ENCODE measurements at regions not wholly inside any gene's neighbourhood (a gene's known extent, or its start where the extent isn't known, plus 50 kb on each side); places are given as distances from the start of the nearest gene placed in this dataset.

DNA sequence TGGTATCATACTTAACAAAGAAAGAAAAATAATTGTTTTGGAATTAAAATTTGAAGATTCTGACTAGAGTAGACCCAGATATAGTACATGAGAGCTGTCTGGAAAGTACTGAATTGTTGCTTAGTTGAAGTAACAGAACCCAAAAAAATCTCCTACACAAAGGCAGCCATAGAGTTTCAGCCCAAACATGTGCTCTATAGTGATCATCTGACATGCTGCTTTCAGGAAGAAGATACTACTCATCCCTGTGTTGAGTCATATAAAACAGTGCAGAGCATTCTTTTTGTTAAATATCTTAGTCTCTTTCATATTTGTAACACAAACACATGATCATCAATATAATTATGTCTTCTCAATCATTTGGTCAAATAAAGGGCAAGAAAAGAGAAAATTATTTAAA, 84.8 kb upstream of the PTPRM start:
- Histone ChIP-seq H3K27me3 (replicated peaks in 1 of 2; ENCODE audit: control insufficient read depth in 2 of 2, extremely low read depth in 1 of 2, insufficient read depth in 2 of 2, low read length in 1 of 2) (no peaks in the 10 kb centered on the region), H3K36me3 (ENCODE audit: control insufficient read depth in 2 of 2, extremely low read depth in 1 of 2, insufficient read depth in 1 of 2, low read length in 1 of 2) (no peaks in the 10 kb centered on the region), H3K9me3 (no peaks in the 10 kb centered on the region), H3K4me3 (ENCODE audit: control insufficient read depth in 1 of 2, extremely low read depth in 1 of 2, low read length in 1 of 2) (no peak overlapping the region), H3K27ac (ENCODE audit: low read length) (no peak overlapping the region), H3K4me1 (ENCODE audit: control insufficient read depth in 1 of 2, extremely low read depth in 1 of 2, insufficient read depth in 2 of 2, low read length in 2 of 2) (no peaks in the 10 kb centered on the region)
- POLR2A ChIA-PET: no interaction called here
- Mint-ChIP-seq H3K27me3 (peaks cover 0 to 6% of the 10 kb centered on the region in 2 donors), H3K27ac (no peak overlapping the region), H3K9me3 (peaks cover 0 to 6% (median 2%) of the 10 kb centered on the region in 3 donors), H3K36me3 (no peaks in the 10 kb centered on the region), H3K4me1 (no peaks in the 10 kb centered on the region), H3K4me3 (no peak overlapping the region)
- DNase-seq (no peak), ATAC-seq (replicated peaks in 1 of 4) (no peak)
- CTCF ChIA-PET: no interaction called here

DNA sequence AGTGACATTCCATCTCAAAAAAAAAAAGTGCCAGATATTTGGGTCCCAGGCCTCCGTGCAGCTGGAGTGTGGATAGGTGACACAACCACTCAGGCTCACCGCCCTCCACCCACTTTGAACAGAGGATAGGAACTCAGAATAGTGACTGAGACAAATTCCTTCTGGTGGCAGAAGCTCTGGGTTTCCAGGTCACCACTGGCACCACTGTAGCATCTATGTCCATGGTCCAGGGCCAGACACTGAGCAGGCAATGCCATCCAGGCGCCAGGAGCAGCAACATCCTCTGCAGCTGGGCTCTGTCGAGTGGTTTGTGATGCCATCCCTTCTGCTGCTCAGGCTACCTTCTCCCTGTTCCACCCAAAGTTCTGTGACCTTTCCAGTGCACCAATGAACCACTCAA, 81.5 kb upstream of the PTPRM start:
- no peaks in the 10 kb centered on the region for H3K4me1 Mint-ChIP-seq
- Histone ChIP-seq H3K9me3 (no peaks in the 10 kb centered on the region), H3K27me3 (replicated peaks in 1 of 2; ENCODE audit: control insufficient read depth in 2 of 2, extremely low read depth in 1 of 2, insufficient read depth in 2 of 2, low read length in 1 of 2) (no peaks in the 10 kb centered on the region), H3K4me1 (ENCODE audit: control insufficient read depth in 1 of 2, extremely low read depth in 1 of 2, insufficient read depth in 2 of 2, low read length in 2 of 2) (no peaks in the 10 kb centered on the region), H3K4me3 (ENCODE audit: control insufficient read depth in 1 of 2, extremely low read depth in 1 of 2, low read length in 1 of 2) (no peak overlapping the region), H3K27ac (ENCODE audit: low read length) (no peak overlapping the region), H3K36me3 (ENCODE audit: control insufficient read depth in 2 of 2, extremely low read depth in 1 of 2, insufficient read depth in 1 of 2, low read length in 1 of 2) (no peaks in the 10 kb centered on the region)
- ChIA-PET CTCF (no interaction called here), POLR2A (no interaction called here)
- 59% methylated on average over 4 of the region's 4 CpGs for WGBS (ENCODE audit: insufficient coverage)
- no peak for DNase-seq
- peaks cover 2 to 13% (median 8%) of the 10 kb centered on the region in 3 donors for H3K9me3 Mint-ChIP-seq
- ATAC-seq (replicated peaks in 1 of 4): no peak
- H3K4me3 Mint-ChIP-seq: no peak overlapping the region
- peaks cover 0 to 6% of the 10 kb centered on the region in 2 donors for H3K27me3 Mint-ChIP-seq
- H3K27ac Mint-ChIP-seq: no peak overlapping the region
- H3K36me3 Mint-ChIP-seq: no peaks in the 10 kb centered on the region

DNA sequence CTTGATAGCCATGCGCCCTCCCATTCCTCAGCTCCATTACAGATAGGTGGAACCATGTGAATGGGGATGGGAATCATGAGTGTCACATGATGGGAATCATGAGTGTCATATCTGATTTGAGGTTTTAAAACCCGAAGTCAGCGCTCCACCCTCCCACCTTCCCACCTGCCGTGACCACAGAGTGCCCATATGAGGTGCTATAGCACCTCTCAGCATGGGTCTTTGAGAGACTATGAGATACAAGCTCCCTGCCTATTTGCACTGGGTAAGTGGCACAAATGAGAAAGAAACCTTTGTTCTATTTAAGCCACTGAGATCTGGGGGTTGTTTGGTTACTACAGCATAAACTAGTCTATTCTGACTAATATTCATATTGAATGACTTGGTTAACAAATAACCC, 78.5 kb upstream of the PTPRM start:
- Histone ChIP-seq H3K36me3 (ENCODE audit: control insufficient read depth in 2 of 2, extremely low read depth in 1 of 2, insufficient read depth in 1 of 2, low read length in 1 of 2) (no peaks in the 10 kb centered on the region), H3K9me3 (no peaks in the 10 kb centered on the region), H3K4me1 (ENCODE audit: control insufficient read depth in 1 of 2, extremely low read depth in 1 of 2, insufficient read depth in 2 of 2, low read length in 2 of 2) (no peaks in the 10 kb centered on the region), H3K27me3 (replicated peaks in 1 of 2; ENCODE audit: control insufficient read depth in 2 of 2, extremely low read depth in 1 of 2, insufficient read depth in 2 of 2, low read length in 1 of 2) (no peaks in the 10 kb centered on the region), H3K27ac (ENCODE audit: low read length) (no peak overlapping the region), H3K4me3 (ENCODE audit: control insufficient read depth in 1 of 2, extremely low read depth in 1 of 2, low read length in 1 of 2) (no peak overlapping the region)
- Mint-ChIP-seq H3K27ac (no peak overlapping the region), H3K36me3 (no peaks in the 10 kb centered on the region), H3K9me3 (peaks cover 0 to 17% (median 10%) of the 10 kb centered on the region in 3 donors), H3K27me3 (peaks cover 0 to 6% of the 10 kb centered on the region in 2 donors), H3K4me3 (no peak overlapping the region), H3K4me1 (no peaks in the 10 kb centered on the region)
- ATAC-seq (replicated peaks in 1 of 4): no peak
- POLR2A ChIA-PET: no interaction called here
- DNase-seq: no peak
- WGBS (ENCODE audit: insufficient coverage): no CpG with 5 or more reads among the region's 4 CpGs
- CTCF ChIA-PET: no interaction called here

DNA sequence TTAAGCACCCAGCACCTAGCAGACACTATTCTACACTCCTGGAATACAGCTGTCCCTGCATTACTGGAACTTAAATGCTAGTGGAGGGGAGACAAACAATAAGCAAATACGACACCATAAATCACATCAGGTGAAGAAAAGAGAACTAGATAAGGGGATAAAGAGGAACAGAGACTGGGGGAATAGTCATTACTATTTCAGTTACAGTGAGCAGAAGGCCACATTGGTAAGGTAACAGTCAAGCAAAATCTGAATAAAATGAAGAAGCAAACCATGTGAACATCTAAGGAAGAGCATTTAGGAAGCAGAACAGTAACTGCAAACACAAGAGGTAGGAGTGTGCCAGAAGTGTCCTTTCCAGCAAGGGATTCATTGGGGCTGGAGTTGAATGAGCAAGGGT, 77.0 kb upstream of the PTPRM start:
- DNase-seq (no peak), ATAC-seq (replicated peaks in 1 of 4) (no peak)
- Mint-ChIP-seq H3K27me3 (peaks cover 0 to 6% of the 10 kb centered on the region in 2 donors), H3K4me3 (no peak overlapping the region), H3K4me1 (no peaks in the 10 kb centered on the region), H3K9me3 (peaks cover 0 to 17% (median 10%) of the 10 kb centered on the region in 3 donors), H3K27ac (no peak overlapping the region), H3K36me3 (no peaks in the 10 kb centered on the region)
- Histone ChIP-seq H3K4me3 (ENCODE audit: control insufficient read depth in 1 of 2, extremely low read depth in 1 of 2, low read length in 1 of 2) (no peak overlapping the region), H3K9me3 (no peaks in the 10 kb centered on the region), H3K27me3 (replicated peaks in 1 of 2; ENCODE audit: control insufficient read depth in 2 of 2, extremely low read depth in 1 of 2, insufficient read depth in 2 of 2, low read length in 1 of 2) (no peaks in the 10 kb centered on the region), H3K4me1 (ENCODE audit: control insufficient read depth in 1 of 2, extremely low read depth in 1 of 2, insufficient read depth in 2 of 2, low read length in 2 of 2) (no peaks in the 10 kb centered on the region), H3K27ac (ENCODE audit: low read length) (no peak overlapping the region), H3K36me3 (ENCODE audit: control insufficient read depth in 2 of 2, extremely low read depth in 1 of 2, insufficient read depth in 1 of 2, low read length in 1 of 2) (no peaks in the 10 kb centered on the region)
- no CpG with 5 or more reads among the region's 1 CpG for WGBS (ENCODE audit: insufficient coverage)
- ChIA-PET CTCF (no interaction called here), POLR2A (no interaction called here)

DNA sequence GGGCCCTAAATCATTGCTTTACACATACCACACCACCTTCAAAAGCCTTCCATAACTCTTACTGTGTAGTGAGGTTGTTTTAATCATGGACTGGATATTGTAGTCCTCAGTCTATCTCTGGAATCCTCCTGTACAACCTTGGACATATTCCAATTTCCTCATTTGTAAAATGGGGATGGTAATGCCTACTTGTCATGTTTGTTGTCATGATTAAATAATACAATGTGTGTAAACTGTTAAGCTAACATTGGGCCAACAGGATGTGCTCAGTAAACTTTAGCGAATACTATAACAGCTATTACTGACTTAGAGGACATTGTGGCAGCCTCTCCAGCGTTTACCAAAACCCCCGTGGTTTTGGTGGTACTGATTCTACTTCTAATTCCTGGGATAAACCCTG, 74.7 kb upstream of the PTPRM start:
- Mint-ChIP-seq H3K36me3 (no peaks in the 10 kb centered on the region), H3K4me3 (no peak overlapping the region), H3K27me3 (no peaks in the 10 kb centered on the region), H3K9me3 (peaks cover 0 to 14% (median 10%) of the 10 kb centered on the region in 3 donors), H3K27ac (no peak overlapping the region), H3K4me1 (no peaks in the 10 kb centered on the region)
- Histone ChIP-seq H3K27ac (ENCODE audit: low read length) (no peak overlapping the region), H3K27me3 (replicated peaks in 1 of 2; ENCODE audit: control insufficient read depth in 2 of 2, extremely low read depth in 1 of 2, insufficient read depth in 2 of 2, low read length in 1 of 2) (no peaks in the 10 kb centered on the region), H3K4me3 (ENCODE audit: control insufficient read depth in 1 of 2, extremely low read depth in 1 of 2, low read length in 1 of 2) (no peak overlapping the region), H3K9me3 (no peaks in the 10 kb centered on the region), H3K36me3 (ENCODE audit: control insufficient read depth in 2 of 2, extremely low read depth in 1 of 2, insufficient read depth in 1 of 2, low read length in 1 of 2) (no peaks in the 10 kb centered on the region), H3K4me1 (ENCODE audit: control insufficient read depth in 1 of 2, extremely low read depth in 1 of 2, insufficient read depth in 2 of 2, low read length in 2 of 2) (no peaks in the 10 kb centered on the region)
- CTCF ChIA-PET: interaction anchor here in 1 of 2 donors (0.6 kb wide), 1 partner anchor 152 kb away, joined by 3 read pairs; no protein-coding TSS in a partner anchor
- POLR2A ChIA-PET: no interaction called here
- no CpG with 5 or more reads among the region's 3 CpGs for WGBS (ENCODE audit: insufficient coverage)
- DNase-seq: no peak
- ATAC-seq (replicated peaks in 1 of 4): no peak

DNA sequence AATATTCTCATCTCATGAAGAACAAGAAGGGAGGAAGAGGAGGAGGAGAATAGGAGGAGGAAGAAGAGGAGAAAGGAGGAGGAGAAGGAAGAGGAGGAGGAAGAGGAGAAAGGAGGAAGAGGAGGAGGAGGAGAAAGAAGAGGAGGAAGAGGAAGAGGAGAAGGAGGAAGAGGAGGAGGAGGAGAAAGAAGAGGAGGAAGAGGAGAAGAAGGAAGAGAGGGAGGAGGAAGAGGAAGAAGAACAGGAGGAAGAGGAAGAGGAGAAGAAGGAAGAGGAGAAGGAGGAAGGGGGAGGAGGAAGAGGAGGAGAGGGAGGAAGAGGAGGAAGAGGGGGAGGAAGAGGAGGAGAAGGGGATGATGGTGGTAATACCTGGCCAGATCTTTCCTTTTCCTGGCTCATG, 70.0 kb upstream of the PTPRM start:
- Histone ChIP-seq H3K4me1 (ENCODE audit: control insufficient read depth in 1 of 2, extremely low read depth in 1 of 2, insufficient read depth in 2 of 2, low read length in 2 of 2) (no peaks in the 10 kb centered on the region), H3K36me3 (ENCODE audit: control insufficient read depth in 2 of 2, extremely low read depth in 1 of 2, insufficient read depth in 1 of 2, low read length in 1 of 2) (no peaks in the 10 kb centered on the region), H3K9me3 (no peaks in the 10 kb centered on the region), H3K27me3 (replicated peaks in 1 of 2; ENCODE audit: control insufficient read depth in 2 of 2, extremely low read depth in 1 of 2, insufficient read depth in 2 of 2, low read length in 1 of 2) (no peaks in the 10 kb centered on the region), H3K27ac (ENCODE audit: low read length) (no peak overlapping the region), H3K4me3 (ENCODE audit: control insufficient read depth in 1 of 2, extremely low read depth in 1 of 2, low read length in 1 of 2) (no peak overlapping the region)
- Mint-ChIP-seq H3K27ac (no peak overlapping the region), H3K9me3 (peaks cover 0 to 5% (median 0%) of the 10 kb centered on the region in 3 donors), H3K36me3 (no peaks in the 10 kb centered on the region), H3K4me1 (no peaks in the 10 kb centered on the region), H3K4me3 (no peak overlapping the region), H3K27me3 (no peaks in the 10 kb centered on the region)
- ChIA-PET POLR2A (no interaction called here), CTCF (no interaction called here)
- no peak for ATAC-seq (replicated peaks in 1 of 4)
- DNase-seq: no peak

- Mint-ChIP-seq H3K4me3 (no peak overlapping the region), H3K36me3 (no peaks in the 10 kb centered on the region), H3K27me3 (no peaks in the 10 kb centered on the region), H3K4me1 (no peaks in the 10 kb centered on the region), H3K27ac (no peak overlapping the region), H3K9me3 (peaks cover 0 to 12% (median 8%) of the 10 kb centered on the region in 3 donors)
- 83% methylated on average over 1 of the region's 4 CpGs for WGBS (ENCODE audit: insufficient coverage)
- H3K36me3 ChIP-seq (ENCODE audit: control insufficient read depth in 2 of 2, extremely low read depth in 1 of 2, insufficient read depth in 1 of 2, low read length in 1 of 2): no peaks in the 10 kb centered on the region
- no peaks in the 10 kb centered on the region for H3K27me3 ChIP-seq (replicated peaks in 1 of 2; ENCODE audit: control insufficient read depth in 2 of 2, extremely low read depth in 1 of 2, insufficient read depth in 2 of 2, low read length in 1 of 2)
- H3K4me3 ChIP-seq (ENCODE audit: control insufficient read depth in 1 of 2, extremely low read depth in 1 of 2, low read length in 1 of 2): no peak overlapping the region
- ATAC-seq (replicated peaks in 1 of 4): no peak
- CTCF ChIA-PET: no interaction called here
- no peak overlapping the region for H3K27ac ChIP-seq (ENCODE audit: low read length)
- no peaks in the 10 kb centered on the region for H3K4me1 ChIP-seq (ENCODE audit: control insufficient read depth in 1 of 2, extremely low read depth in 1 of 2, insufficient read depth in 2 of 2, low read length in 2 of 2)
- POLR2A ChIA-PET: no interaction called here
- no peaks in the 10 kb centered on the region for H3K9me3 ChIP-seq
- no peak for DNase-seq
These were observed 56.0 kb upstream of the PTPRM start for GRCh38 chr18:7511106-7511505.
